ENCODE measurements at regions not wholly inside any gene's neighbourhood (a gene's known extent, or its start where the extent isn't known, plus 50 kb on each side); places are given as distances from the start of the nearest gene placed in this dataset.
A peak's percentile ranks its signal among the peaks of the same experiment; 100 is the strongest.

DNA sequence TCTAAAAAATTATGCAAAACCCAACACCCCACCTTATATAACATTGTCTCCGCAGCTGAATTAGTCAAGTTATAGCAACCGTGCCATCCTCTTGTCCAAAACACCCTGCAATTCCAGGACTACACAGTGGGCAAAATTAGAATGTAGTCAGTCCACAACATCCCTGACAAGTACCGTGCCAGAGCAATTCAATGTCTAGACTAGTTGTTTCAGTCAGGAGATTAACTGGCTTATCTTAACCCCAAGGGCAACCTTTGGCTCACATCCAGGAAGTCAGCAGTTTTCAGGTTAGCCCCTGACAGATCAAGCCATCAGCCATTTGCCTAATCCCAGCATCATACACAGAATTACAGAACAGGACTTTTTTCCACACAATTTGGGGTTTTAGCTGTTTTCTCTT, 240.8 kb upstream of the TMEM161B start:
- Histone ChIP-seq H3K36me3 (ENCODE audit: insufficient read depth, low read length) (no peaks in the 10 kb centered on the region), H3K27me3 (ENCODE audit: insufficient read depth, low read length, poor library complexity) (no peaks in the 10 kb centered on the region), H3K4me2 (ENCODE audit: insufficient read depth, low read length) (no peak overlapping the region), H3K79me2 (ENCODE audit: insufficient read depth, low read length) (no peaks in the 10 kb centered on the region), H2AFZ (ENCODE audit: low read depth, low read length) (no peak overlapping the region), H4K20me1 (ENCODE audit: insufficient read depth, low read length) (no peaks in the 10 kb centered on the region), H3K4me3 (ENCODE audit: low read depth in 1 of 2, low read length in 2 of 2) (no peak overlapping the region), H3K9me3 (ENCODE audit: insufficient read depth, low read length, severe bottlenecking) (no peaks in the 10 kb centered on the region), H3K4me1 (ENCODE audit: insufficient read depth, low read length) (no peaks in the 10 kb centered on the region), H3K27ac (ENCODE audit: low read length) (no peak overlapping the region), H3K9ac (ENCODE audit: low read depth, low read length) (no peak overlapping the region)
- ATAC-seq (ENCODE audit: insufficient read depth, low read depth) (no peak), DNase-seq (no peak)
- TF ChIP-seq CTCF (IDR thresholded peaks at IDR 0.05; ENCODE audit: borderline replicate concordance, extremely low read depth, low read length, poor library complexity, severe bottlenecking) (no peak), EZH2 (IDR thresholded peaks at IDR 0.05; ENCODE audit: borderline replicate concordance, low read depth, low read length, severe bottlenecking) (no peak)

GRCh38 chr5:88507261-88507660, 238.6 kb upstream of the TMEM161B start:
- no peaks in the 10 kb centered on the region for H3K9me3 ChIP-seq (ENCODE audit: insufficient read depth, low read length, severe bottlenecking)
- no peaks in the 10 kb centered on the region for H3K36me3 ChIP-seq (ENCODE audit: insufficient read depth, low read length)
- no peak overlapping the region for H3K9ac ChIP-seq (ENCODE audit: low read depth, low read length)
- H3K4me3 ChIP-seq (ENCODE audit: low read depth in 1 of 2, low read length in 2 of 2), result no peak overlapping the region
- no peak for ATAC-seq (ENCODE audit: insufficient read depth, low read depth)
- no peak overlapping the region for H2AFZ ChIP-seq (ENCODE audit: low read depth, low read length)
- no peaks in the 10 kb centered on the region for H4K20me1 ChIP-seq (ENCODE audit: insufficient read depth, low read length)
- peaks cover 12% of the 10 kb centered on the region for H3K4me1 ChIP-seq (ENCODE audit: insufficient read depth, low read length)
- H3K79me2 ChIP-seq (ENCODE audit: insufficient read depth, low read length), result no peaks in the 10 kb centered on the region
- no peak for TF ChIP-seq EZH2 (IDR thresholded peaks at IDR 0.05; ENCODE audit: borderline replicate concordance, low read depth, low read length, severe bottlenecking)
- TF ChIP-seq CTCF (IDR thresholded peaks at IDR 0.05; ENCODE audit: borderline replicate concordance, extremely low read depth, low read length, poor library complexity, severe bottlenecking), result no peak
- H3K4me2 ChIP-seq (ENCODE audit: insufficient read depth, low read length), result no peak overlapping the region
- DNase-seq, result no peak
- H3K27me3 ChIP-seq (ENCODE audit: insufficient read depth, low read length, poor library complexity), result no peaks in the 10 kb centered on the region
- H3K27ac ChIP-seq (ENCODE audit: low read length), result no peak overlapping the region

DNA sequence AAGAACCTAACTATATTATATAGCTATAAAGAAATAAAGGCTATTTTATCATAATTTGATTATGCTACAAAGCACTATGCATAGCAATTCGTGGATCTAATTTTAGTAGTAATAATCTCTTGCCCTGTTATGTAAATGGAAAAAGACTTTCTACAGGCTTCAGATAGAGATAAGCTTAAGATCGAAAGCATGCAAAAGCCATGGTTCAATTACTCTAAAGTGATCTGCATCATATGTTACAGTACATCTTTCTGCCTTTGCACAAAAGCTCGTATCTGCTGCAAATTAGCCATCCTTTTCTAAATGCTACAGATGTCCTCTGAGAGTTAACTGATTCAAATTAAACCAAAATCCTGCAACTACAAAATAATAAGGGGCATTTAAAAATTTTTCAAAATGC, 234.8 kb upstream of the TMEM161B start:
- TF ChIP-seq CTCF (IDR thresholded peaks at IDR 0.05; ENCODE audit: borderline replicate concordance, extremely low read depth, low read length, poor library complexity, severe bottlenecking) (no peak), EZH2 (IDR thresholded peaks at IDR 0.05; ENCODE audit: borderline replicate concordance, low read depth, low read length, severe bottlenecking) (no peak)
- H3K4me2 ChIP-seq (ENCODE audit: insufficient read depth, low read length), result peak overlapping the region; percentile 74; the same call in 1 of the 2 replicates
- no peaks in the 10 kb centered on the region for H3K79me2 ChIP-seq (ENCODE audit: insufficient read depth, low read length)
- no peak for ATAC-seq (ENCODE audit: insufficient read depth, low read depth)
- H3K36me3 ChIP-seq (ENCODE audit: insufficient read depth, low read length), result no peaks in the 10 kb centered on the region
- H3K9ac ChIP-seq (ENCODE audit: low read depth, low read length), result no peak overlapping the region
- no peak for DNase-seq
- H3K27me3 ChIP-seq (ENCODE audit: insufficient read depth, low read length, poor library complexity), result no peaks in the 10 kb centered on the region
- H4K20me1 ChIP-seq (ENCODE audit: insufficient read depth, low read length), result no peaks in the 10 kb centered on the region
- peak overlapping the region in 1 of 2 experiments; percentile 62; a peak in 1 of 4 replicates for H3K4me3 ChIP-seq (ENCODE audit: low read depth in 1 of 2, low read length in 2 of 2)
- H3K9me3 ChIP-seq (ENCODE audit: insufficient read depth, low read length, severe bottlenecking), result no peaks in the 10 kb centered on the region
- peak overlapping the region; percentile 89 for H2AFZ ChIP-seq (ENCODE audit: low read depth, low read length)
- H3K4me1 ChIP-seq (ENCODE audit: insufficient read depth, low read length), result peaks cover 20% of the 10 kb centered on the region
- no peak overlapping the region for H3K27ac ChIP-seq (ENCODE audit: low read length)

DNA sequence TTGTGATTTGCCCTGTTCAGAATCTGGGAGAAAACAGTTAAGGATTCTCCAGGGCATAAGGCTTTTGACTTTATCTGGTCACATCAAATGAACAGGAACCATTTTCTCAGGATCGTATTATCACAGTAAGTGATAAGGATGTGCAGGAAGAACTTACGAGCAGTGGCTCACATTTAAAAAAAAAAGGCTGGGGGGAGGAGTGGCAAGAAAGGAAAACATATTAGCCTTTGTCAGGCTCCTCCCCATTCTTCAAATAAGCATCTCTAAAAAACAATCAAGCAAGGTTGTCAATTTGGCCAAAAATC, 234.3 kb upstream of the TMEM161B start:
- peak overlapping the region; percentile 96 for H3K27ac ChIP-seq (ENCODE audit: low read length)
- H3K9ac ChIP-seq (ENCODE audit: low read depth, low read length), result peak overlapping the region; percentile 69
- H3K9me3 ChIP-seq (ENCODE audit: insufficient read depth, low read length, severe bottlenecking), result no peaks in the 10 kb centered on the region
- peak overlapping the region; percentile 74 for H3K4me2 ChIP-seq (ENCODE audit: insufficient read depth, low read length)
- DNase-seq (no peak), ATAC-seq (ENCODE audit: insufficient read depth, low read depth) (peak; percentile 36; the same call in 2 of the 3 replicates)
- TF ChIP-seq CTCF (IDR thresholded peaks at IDR 0.05; ENCODE audit: borderline replicate concordance, extremely low read depth, low read length, poor library complexity, severe bottlenecking) (no peak), EZH2 (IDR thresholded peaks at IDR 0.05; ENCODE audit: borderline replicate concordance, low read depth, low read length, severe bottlenecking) (no peak)
- H3K4me3 ChIP-seq (ENCODE audit: low read depth in 1 of 2, low read length in 2 of 2), result peak overlapping the region; percentile 39 to 62; a peak in 3 of 4 replicates
- no peaks in the 10 kb centered on the region for H4K20me1 ChIP-seq (ENCODE audit: insufficient read depth, low read length)
- H3K4me1 ChIP-seq (ENCODE audit: insufficient read depth, low read length), result peaks cover 20% of the 10 kb centered on the region
- H3K36me3 ChIP-seq (ENCODE audit: insufficient read depth, low read length), result no peaks in the 10 kb centered on the region
- peak overlapping the region; percentile 89 for H2AFZ ChIP-seq (ENCODE audit: low read depth, low read length)
- no peaks in the 10 kb centered on the region for H3K27me3 ChIP-seq (ENCODE audit: insufficient read depth, low read length, poor library complexity)
- no peaks in the 10 kb centered on the region for H3K79me2 ChIP-seq (ENCODE audit: insufficient read depth, low read length)

Data from DND-41 (cell line).